ENCODE measurements at regions not wholly inside any gene's neighbourhood (a gene's known extent, or its start where the extent isn't known, plus 50 kb on each side); places are given as distances from the start of the nearest gene placed in this dataset.
"Not testable (repeated sequence)": the region's sequence is repeated elsewhere in the genome, so short reads cannot be mapped to it uniquely, and the experiment has no call there.

DNA sequence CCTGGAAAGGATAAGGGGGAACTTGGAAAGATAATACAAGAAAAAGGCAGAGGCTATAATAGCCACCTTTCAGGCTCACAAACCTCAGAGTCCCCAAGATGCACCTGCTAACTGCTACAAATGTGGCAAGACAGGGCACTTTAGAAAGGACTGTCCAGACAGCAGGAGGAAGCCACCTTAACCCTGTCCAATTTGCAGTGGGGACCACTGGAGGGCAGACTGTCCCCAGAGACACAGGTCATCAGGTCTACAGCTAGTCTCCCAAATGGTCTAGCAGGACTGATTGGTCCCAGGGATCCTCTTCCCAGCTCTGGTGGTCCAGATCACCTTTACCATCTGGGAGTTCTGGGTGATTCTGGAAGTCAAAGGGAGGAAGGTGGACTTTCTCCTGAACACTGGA is 882.5 kb upstream of the GBE1 start:
- no peak overlapping the region for H3K4me3 ChIP-seq (ENCODE audit: low read depth, low read length)
- DNase-seq (ENCODE audit: low read depth), result no peak

DNA sequence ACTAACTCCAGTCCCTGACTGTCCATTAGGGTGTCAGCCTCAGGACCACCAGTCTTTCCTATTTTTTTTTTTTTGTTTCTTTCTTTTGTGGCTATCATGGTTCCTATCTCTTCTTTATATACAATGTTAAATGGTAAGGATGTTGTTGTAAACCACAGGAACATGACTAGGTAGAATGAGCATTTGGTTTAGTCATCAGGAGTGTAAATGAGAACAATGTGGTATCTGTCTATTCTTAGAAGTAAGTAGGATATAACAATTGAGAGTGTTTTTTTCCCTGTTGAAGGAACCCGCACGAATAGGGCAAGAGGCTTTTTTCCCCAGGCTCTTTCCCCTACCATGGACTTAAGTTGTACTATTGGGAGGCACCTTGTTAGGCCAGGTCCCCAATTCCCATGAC is 880.3 kb upstream of the GBE1 start:
- DNase-seq (ENCODE audit: low read depth), result no peak
- H3K4me3 ChIP-seq (ENCODE audit: low read depth, low read length), result no peak overlapping the region

DNA sequence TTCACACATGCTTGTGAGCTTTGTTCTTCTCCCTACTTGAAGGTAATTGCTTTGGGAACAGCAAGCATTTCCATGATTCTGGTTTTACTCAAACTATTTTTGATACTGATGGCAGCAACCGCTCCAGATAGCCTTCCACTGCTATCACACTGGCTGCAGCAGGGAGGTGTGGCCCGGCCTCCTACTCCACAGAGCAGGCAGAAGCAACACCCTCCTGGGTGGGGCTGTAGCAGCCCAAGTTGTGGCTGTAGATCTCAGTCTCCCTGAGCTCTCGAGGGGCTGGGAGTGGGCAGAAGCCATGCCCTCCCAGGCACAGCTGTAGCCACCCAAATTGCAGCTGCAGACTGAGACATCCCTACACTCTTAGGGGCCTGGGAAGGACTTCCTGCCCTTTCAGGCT is 878.8 kb upstream of the GBE1 start:
- H3K4me3 ChIP-seq (ENCODE audit: low read depth, low read length), result no peak overlapping the region

DNA sequence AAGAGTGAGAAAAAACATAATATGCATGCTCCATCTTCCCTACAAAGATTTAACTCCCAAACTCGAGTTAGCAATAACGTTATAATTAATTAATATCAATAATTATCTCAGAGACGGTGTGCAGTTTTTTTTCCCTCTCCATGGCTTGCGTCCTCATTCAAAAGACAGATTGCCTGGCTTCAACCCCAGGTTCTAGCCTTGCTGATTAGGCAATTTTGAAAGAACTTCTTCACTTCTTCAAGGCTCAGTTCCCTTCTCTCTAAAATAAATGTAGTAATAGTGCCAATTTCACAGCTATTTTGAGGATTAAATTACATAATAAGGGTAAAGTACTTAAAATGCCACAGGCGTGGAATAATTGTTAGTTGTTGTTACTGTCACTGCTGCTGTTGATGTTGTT is 876.1 kb upstream of the GBE1 start:
- no peak for DNase-seq (ENCODE audit: low read depth)
- H3K4me3 ChIP-seq (ENCODE audit: low read depth, low read length), result no peak overlapping the region

More for the DNA sequence above, 878.8 kb upstream of the GBE1 start:
- DNase-seq (ENCODE audit: low read depth), result no peak

DNA sequence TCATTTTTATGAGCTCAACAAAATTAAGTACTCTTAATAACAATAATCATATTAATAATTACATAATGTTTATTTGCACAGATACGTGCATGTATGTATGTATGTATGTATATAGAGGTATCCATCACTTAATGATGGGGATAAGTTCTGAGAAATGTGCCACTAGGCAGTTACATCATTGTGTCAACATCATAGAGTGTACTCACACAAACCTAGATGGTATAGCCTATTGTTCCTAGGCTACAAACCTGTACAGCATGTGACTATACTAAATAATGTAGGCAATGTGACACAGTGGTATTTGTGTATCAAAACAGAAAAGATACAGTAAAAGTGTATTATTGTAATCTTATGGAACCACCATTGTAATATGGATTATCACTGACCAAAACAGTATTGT is 874.7 kb upstream of the GBE1 start:
- DNase-seq (ENCODE audit: low read depth), result no peak
- H3K4me3 ChIP-seq (ENCODE audit: low read depth, low read length), result no peak overlapping the region

DNA sequence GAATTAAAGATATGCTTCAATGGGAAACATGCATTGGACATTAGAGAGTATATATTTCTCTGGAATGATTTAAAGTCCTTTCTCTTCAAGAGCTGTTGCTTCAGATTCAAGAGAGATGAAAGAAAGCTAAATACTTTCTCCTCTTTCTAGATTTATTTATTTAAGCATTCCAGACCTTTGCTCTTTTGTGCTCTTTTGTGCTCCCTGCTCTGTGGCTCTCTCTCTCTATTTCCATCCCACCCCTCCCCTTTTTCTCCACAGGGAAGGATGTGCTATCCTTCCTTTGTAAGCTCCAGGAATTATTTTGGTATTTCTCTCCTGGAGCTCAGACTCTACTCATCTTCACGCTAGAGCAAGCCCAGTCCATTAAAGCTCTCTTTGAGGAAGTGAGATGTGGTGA is 871.9 kb upstream of the GBE1 start:
- DNase-seq (ENCODE audit: low read depth), result no peak
- no peak overlapping the region for H3K4me3 ChIP-seq (ENCODE audit: low read depth, low read length)

DNA sequence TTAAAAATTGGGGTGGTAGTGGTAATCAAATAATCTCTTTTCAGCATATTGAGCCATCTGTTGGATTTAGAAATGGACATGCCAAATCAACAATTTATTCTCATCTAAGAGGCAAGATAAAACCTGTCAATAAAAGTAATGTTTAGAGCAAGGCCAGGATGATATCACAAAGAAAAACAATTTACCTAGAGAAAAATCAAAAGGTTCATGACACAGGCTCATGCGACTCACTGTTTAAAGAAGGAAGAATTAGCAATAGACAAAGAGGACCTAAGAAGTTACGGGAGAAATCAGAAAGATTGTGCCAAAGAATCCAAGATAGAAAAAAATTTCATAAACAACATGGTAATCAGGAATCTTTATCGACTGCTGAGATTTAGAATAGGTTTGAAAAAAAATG is 868.5 kb upstream of the GBE1 start:
- no peak for DNase-seq (ENCODE audit: low read depth)
- H3K4me3 ChIP-seq (ENCODE audit: low read depth, low read length), result no peak overlapping the region

DNA sequence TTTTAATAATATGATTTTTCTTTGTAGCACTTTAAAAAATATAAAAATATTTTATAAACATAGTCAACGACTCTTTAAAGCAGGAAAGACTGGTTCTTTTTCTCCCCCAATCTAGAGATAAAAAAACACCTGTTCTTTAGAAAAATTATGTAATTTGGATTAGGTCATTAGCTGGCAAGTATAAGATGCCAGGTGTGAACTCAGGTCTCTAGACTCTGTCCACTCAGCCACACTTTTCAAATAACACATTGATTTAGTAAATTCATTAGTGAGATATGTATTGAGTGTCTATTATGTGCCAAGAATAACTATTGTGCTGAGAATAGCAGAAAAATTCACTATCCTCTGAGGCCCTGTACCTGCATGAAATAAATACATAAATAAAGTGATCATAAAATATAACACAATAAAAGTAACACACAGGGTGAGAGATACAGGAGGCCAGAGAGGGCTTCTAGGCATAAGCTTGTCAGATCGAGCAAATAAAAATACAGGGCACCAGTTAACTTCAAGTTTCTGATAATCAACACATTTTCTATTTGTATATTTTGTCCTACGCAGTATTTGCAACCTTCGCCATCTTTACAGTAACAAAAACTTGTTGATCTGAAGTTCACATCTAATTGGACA is 867.1 kb upstream of the GBE1 start:
- no peak overlapping the region for H3K4me3 ChIP-seq (ENCODE audit: low read depth, low read length)
- DNase-seq (ENCODE audit: low read depth), result no peak

DNA sequence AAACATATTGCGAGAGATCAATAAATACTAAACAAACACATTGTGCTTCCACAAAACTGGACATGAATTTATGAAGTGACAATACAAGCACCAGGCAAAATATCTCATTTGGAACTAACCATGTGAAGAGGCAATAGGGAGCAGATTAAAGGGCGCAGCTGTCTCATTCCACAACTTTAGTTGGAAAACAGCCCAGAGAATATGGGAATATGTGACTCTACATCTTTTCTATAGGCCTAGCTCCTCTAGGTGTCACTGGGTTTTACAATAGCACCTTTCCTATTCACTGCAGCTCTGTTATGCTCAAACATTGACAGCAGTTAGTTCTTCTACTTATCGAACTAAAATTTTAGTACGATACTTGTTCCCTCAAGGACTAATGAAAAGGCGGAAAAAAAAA is 866.3 kb upstream of the GBE1 start:
- DNase-seq (ENCODE audit: low read depth), result no peak

DNA sequence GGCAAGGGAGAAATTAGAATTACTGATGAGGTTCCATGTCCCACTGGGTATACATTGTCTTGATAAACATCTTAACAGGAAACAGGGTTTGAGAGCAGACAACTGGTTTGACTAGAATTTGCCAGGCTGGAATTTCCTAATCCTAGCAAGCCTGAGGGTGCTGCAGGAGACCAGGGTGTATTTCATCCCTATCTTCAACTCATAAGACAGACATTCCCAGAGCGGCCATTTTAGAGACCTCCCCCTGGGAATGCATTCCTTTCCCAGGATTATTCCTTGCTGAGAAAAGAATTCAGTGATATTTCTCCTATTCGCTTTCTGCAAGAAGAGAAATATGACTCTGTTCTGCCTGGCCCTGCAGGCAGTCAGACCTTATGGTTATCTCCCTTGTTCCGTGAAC is 859.3 kb upstream of the GBE1 start:
- H3K4me3 ChIP-seq (ENCODE audit: low read depth, low read length); DNase-seq (ENCODE audit: low read depth): not testable (repeated sequence)

More for the DNA sequence above, 866.3 kb upstream of the GBE1 start:
- H3K4me3 ChIP-seq (ENCODE audit: low read depth, low read length), result no peak overlapping the region

DNA sequence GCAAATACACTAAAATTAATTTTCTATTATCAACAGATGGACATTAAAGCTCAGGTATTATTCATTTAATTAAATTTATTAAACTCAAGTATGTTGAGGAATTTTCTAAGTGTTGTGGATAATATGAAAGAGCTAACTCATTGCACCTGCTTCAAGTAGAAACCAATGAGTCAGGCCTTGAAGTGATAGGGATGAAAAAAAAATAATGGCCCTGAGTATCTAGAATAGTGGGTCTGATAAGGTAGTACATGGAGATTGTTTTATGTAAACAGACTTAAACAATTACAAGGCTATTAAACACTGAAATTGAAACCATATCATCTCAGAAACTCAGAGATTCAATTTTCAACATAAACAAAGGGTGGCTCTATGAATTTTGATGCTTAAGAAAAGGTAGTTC is 857.1 kb upstream of the GBE1 start:
- no peak overlapping the region for H3K4me3 ChIP-seq (ENCODE audit: low read depth, low read length)

DNA sequence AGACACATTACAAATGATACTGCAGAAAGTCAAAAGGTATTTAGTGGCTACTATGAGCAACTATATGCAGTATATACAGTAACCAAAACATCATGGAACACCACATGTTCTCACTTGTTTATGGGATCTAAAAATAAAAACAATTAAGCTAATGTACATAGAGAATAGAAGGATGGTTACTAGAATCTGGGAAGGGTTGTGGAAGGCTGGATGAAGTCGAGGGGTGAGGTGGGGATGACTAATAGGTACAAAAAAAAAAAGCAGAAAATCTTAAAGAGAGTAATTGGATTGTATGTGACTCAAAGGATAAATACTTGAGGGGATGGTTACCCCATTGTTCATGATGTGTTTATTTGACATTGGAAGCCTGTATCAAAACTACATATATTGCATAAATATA is 848.8 kb upstream of the GBE1 start:
- no peak overlapping the region for H3K4me3 ChIP-seq (ENCODE audit: low read depth, low read length)
- no peak for DNase-seq (ENCODE audit: low read depth)

More for the DNA sequence above, 857.1 kb upstream of the GBE1 start:
- DNase-seq (ENCODE audit: low read depth), result no peak

DNA sequence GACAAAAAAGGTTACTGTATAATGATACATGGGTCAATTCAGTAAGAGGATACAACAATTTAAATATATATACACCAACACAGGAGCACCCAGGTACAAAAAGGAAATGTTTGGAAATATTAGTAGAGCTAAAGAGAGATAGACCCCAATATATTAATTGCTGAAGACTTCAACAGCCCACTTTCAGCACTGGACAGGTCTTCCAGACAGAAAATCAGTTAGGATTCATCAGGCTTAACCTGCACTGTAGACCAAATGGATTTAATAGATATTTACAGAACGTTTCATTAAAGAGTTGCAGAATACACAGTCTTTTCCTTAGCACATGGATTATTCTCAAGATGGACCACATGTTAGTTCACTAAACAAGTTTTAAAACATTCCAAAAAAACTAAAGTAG is 845.9 kb upstream of the GBE1 start:
- no peak for DNase-seq (ENCODE audit: low read depth)
- H3K4me3 ChIP-seq (ENCODE audit: low read depth, low read length), result no peak overlapping the region

DNA sequence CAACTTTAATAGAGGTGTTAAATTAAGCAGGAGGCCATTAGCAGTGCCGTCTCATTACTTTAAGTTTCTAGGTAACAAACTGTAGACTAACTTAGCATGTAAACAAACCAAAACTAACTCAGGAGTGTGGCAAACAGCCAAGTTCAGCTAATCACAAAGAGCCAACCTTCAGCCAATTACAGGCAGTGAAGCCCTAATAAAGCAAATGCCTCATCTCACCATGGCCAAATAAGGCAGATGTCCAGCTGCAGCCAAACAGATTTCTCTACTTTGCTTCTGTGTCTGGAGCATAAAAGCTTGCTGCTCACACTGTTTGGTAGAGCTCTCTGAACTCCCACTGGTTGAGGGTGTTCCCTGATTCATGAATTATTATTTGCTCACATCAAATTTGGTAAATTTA is 835.4 kb upstream of the GBE1 start:
- DNase-seq (ENCODE audit: low read depth), result no peak
- H3K4me3 ChIP-seq (ENCODE audit: low read depth, low read length), result no peak overlapping the region

DNA sequence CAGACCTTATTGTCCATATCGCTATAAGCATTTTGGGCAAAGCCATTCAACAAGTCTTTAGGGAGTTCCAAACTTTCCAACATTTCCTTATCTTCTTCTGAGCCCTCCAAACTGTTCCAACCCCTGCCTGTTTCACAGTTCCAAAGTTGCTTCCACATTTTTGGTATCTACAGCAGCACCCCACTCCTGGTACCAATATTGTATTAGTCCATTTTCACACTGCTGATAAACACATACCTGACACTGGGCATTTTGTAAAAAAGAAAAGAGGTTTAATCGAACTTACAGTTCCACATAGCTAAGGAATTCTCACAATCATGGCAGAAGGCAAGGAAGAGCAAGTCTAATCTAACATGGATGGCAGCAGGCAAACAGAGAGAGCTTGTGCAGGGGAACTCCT is 834.1 kb upstream of the GBE1 start:
- no peak for DNase-seq (ENCODE audit: low read depth)
- H3K4me3 ChIP-seq (ENCODE audit: low read depth, low read length), result no peak overlapping the region

DNA sequence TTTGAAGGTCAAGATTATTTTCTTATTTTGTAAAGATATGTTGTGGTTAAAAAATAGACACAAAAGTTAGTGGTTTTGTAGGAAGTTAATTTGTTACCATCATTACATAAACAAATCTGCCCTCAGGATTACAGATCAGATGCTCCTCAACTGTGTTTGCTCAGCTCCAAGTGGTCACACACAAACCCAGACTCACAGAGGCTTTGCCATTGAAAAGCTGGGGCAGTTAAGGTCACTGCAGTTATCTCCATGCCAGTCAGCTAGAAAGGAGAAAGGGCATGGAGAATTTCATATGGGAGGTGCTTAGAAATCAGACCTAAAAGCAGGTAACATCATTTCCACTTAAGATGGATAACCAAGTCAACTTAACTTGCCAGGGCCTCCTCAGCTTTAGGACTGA is 825.7 kb upstream of the GBE1 start:
- no peak for DNase-seq (ENCODE audit: low read depth)
- H3K4me3 ChIP-seq (ENCODE audit: low read depth, low read length), result no peak overlapping the region

DNA sequence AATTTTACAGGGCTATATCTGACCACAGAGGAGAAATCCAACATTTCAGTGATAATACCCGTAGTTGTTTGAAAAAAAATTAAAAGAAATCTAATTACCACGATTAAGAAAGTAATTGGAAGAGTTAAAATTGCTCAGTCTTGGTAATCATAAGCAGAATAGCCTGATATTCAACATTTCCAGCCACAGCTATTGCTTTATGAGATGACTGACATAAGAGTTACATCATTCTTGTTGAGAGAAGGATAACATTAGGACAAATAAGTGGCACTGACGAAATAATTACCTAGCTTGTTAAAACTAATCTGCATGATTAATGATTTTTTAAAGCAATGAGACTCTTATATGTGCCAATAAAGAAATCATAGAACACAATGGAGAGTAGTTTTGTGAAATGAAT is 825.0 kb upstream of the GBE1 start:
- DNase-seq (ENCODE audit: low read depth), result no peak
- H3K4me3 ChIP-seq (ENCODE audit: low read depth, low read length), result no peak overlapping the region

DNA sequence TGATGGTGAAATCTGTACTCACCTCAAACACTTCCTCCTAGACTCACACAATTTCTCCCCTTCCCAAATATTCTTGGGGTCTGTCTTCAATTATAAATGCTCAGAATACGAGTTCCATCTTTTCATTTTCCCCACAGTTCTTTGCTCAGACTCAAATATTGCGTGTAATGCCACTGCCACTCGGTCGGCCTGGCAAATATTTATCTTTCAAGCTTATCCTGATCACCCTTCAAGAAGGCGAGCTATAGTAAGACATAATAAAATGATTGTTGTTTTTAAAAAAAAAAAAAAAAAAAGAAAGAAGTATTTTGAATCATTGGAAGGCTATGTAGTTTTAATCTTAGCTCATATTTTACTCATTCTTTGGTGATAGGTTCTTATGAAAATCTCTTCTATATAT is 824.6 kb upstream of the GBE1 start:
- DNase-seq (ENCODE audit: low read depth); H3K4me3 ChIP-seq (ENCODE audit: low read depth, low read length): not testable (repeated sequence)

DNA sequence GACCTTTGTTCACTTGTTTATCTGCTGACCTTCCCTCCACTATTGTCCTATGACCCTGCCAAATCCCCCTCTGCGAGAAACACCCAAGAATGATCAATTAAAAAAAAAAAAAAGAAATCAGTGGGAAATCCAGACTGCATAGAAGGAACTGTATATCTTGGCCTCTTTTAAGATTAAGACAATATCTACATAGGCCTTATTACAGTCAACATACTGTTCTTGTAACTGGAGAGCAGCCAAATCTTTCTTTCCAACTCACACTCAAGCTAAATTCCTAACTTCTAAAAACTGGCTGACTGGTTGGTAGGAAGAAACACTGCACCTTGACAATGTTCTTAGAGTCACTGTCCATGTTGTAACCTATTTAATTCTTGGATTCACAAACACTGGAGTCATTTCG is 824.1 kb upstream of the GBE1 start:
- DNase-seq (ENCODE audit: low read depth); H3K4me3 ChIP-seq (ENCODE audit: low read depth, low read length): not testable (repeated sequence)

DNA sequence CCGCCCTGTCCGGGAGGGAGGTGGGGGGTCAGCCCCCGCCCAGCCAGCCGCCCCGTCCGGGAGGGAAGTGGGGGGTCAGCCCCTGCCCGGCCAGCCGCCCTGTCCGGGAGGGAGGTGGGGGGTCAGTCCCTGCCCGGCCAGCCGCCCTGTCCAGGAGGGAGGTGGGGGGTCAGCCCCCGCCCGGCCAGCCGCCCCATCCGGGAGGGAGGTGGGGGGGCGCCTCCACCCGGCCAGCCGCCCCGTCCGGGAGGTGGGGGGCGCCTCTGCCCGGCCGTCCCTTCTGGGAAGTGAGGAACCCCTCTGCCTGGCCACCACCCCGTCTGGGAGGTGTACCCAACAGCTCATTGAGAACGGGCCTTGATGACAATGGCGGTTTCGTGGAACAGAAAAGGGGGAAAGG is 823.4 kb upstream of the GBE1 start:
- H3K4me3 ChIP-seq (ENCODE audit: low read depth, low read length), result not testable (repeated sequence)

DNA sequence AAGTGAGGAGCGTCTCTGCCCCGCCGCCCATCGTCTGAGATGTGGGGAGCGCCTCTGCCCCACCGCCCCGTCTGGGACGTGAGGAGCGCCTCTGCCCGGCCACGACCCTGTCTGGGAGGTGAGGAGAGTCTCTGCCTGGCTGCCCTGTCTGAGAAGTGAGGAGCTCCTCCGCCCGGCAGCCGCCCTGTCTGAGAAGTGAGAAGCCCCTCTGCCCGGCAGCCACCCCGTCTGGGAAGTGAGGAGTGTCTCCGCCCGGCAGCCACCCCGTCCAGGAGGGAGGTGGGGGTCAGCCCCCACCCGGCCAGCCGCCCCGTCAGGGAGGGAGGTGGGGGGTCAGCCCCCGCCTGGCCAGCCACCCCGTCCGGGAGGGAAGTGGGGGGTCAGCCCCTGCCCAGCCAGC is 823.0 kb upstream of the GBE1 start:
- H3K4me3 ChIP-seq (ENCODE audit: low read depth, low read length); DNase-seq (ENCODE audit: low read depth): not testable (repeated sequence)

More for the DNA sequence above, 823.4 kb upstream of the GBE1 start:
- DNase-seq (ENCODE audit: low read depth), result not testable (repeated sequence)

DNA sequence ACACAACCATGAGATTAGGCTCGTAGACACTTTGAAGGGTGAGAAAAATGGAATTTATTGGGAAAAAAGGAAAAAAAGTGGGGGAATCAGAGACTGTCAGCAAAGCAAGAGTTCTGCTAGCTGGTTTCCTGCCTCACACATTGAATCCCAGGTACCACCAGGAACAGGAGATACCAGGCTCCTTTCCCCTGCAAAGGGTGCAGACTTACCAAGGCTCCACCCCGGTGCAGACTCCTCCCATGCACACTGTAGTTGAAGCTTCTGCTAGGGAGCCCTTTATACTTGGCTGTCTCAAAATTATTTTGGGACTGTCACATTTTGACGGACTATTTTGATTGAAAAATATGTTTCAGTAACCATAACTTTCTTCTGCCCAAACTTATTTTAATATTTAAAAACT is 819.9 kb upstream of the GBE1 start:
- no peak overlapping the region for H3K4me3 ChIP-seq (ENCODE audit: low read depth, low read length)
- DNase-seq (ENCODE audit: low read depth), result no peak

Data from skeletal muscle cell (primary cell).